Activated CD4-positive, alpha-beta memory T cell treated with anti-CD3 and anti-CD28 coated beads, Interleukin-2, amount 10 ng/mL, durations not matched to agents 7 days and 5 days (primary cell): ENCODE measurements at regions not wholly inside any gene's neighbourhood (a gene's known extent, or its start where the extent isn't known, plus 50 kb on each side); places are given as distances from the start of the nearest gene placed in this dataset.

ENCODE experiments used
- CTCF ChIA-PET: fragments of 350-600 bp; sonication (Branson Sonifier 250); formaldehyde crosslinking; loops from one replicate; lab custom pipeline; 2021; ENCODE audit warnings: antibody characterized with exemption, inconsistent platforms; lab: Charles Lee
- POLR2A ChIA-PET: fragments of 350-600 bp; sonication (Branson Sonifier 250); formaldehyde crosslinking; loops from one replicate; lab custom pipeline; 2021; ENCODE audit warnings: antibody characterized with exemption; lab: Charles Lee
- DNase-seq: peaks from one replicate; pipeline ENCODE4 v3.0.0-alpha.2; 2020
- H3K27ac Mint-ChIP-seq: one replicate; pipeline ENCODE4 v1.8.0; 2021; ENCODE audit warnings: mild to moderate bottlenecking, mixed read lengths
- H3K27me3 Mint-ChIP-seq: one replicate; pipeline ENCODE4 v1.8.0; 2021; ENCODE audit warnings: mixed read lengths
- H3K36me3 Mint-ChIP-seq: one replicate; pipeline ENCODE4 v1.8.0; 2021; ENCODE audit warnings: low read depth, mixed read lengths
- H3K4me1 Mint-ChIP-seq: one replicate; pipeline ENCODE4 v1.8.0; 2021; ENCODE audit warnings: mixed read lengths
- H3K4me3 Mint-ChIP-seq: one replicate; pipeline ENCODE4 v1.8.0; 2021; ENCODE audit warnings: mild to moderate bottlenecking, mixed read lengths
- H3K9me3 Mint-ChIP-seq: one replicate; pipeline ENCODE4 v1.8.0; 2021; ENCODE audit warnings: mixed read lengths

GRCh38 chr7:45980973-45981372, 59.9 kb upstream of the IGFBP3 start:
- H3K4me1 Mint-ChIP-seq, result no peaks in the 10 kb centered on the region
- CTCF ChIA-PET, result no interaction called here
- DNase-seq, result no peak
- no peak overlapping the region for H3K4me3 Mint-ChIP-seq
- H3K9me3 Mint-ChIP-seq, result no peaks in the 10 kb centered on the region
- POLR2A ChIA-PET, result no interaction called here
- no peaks in the 10 kb centered on the region for H3K36me3 Mint-ChIP-seq
- no peaks in the 10 kb centered on the region for H3K27me3 Mint-ChIP-seq
- no peak overlapping the region for H3K27ac Mint-ChIP-seq

GRCh38 chr7:45980181-45980905, 59.3 kb upstream of the IGFBP3 start:
- Mint-ChIP-seq H3K27ac (no peak overlapping the region), H3K4me1 (no peaks in the 10 kb centered on the region), H3K4me3 (no peak overlapping the region), H3K36me3 (no peaks in the 10 kb centered on the region), H3K9me3 (no peaks in the 10 kb centered on the region), H3K27me3 (no peaks in the 10 kb centered on the region)
- ChIA-PET CTCF (no interaction called here), POLR2A (no interaction called here)
- no peak for DNase-seq

GRCh38 chr7:45979275-45980180, 58.5 kb upstream of the IGFBP3 start:
- Mint-ChIP-seq H3K36me3 (no peaks in the 10 kb centered on the region), H3K4me3 (no peak overlapping the region), H3K4me1 (no peaks in the 10 kb centered on the region), H3K9me3 (no peaks in the 10 kb centered on the region), H3K27ac (no peak overlapping the region), H3K27me3 (no peaks in the 10 kb centered on the region)
- no peak for DNase-seq
- ChIA-PET CTCF (no interaction called here), POLR2A (no interaction called here)

- DNase-seq, result no peak
- Mint-ChIP-seq H3K27ac (no peak overlapping the region), H3K9me3 (no peaks in the 10 kb centered on the region), H3K36me3 (no peaks in the 10 kb centered on the region), H3K4me3 (no peak overlapping the region), H3K27me3 (no peaks in the 10 kb centered on the region), H3K4me1 (no peaks in the 10 kb centered on the region)
- ChIA-PET CTCF (no interaction called here), POLR2A (no interaction called here)
These were observed 57.7 kb upstream of the IGFBP3 start for GRCh38 chr7:45978731-45979211.

- Mint-ChIP-seq H3K4me3 (no peak overlapping the region), H3K27me3 (no peaks in the 10 kb centered on the region), H3K9me3 (no peaks in the 10 kb centered on the region), H3K27ac (no peak overlapping the region), H3K36me3 (no peaks in the 10 kb centered on the region), H3K4me1 (no peaks in the 10 kb centered on the region)
- CTCF ChIA-PET, result no interaction called here
- no peak for DNase-seq
- POLR2A ChIA-PET, result no interaction called here
These were observed 57.1 kb upstream of the IGFBP3 start for GRCh38 chr7:45978010-45978681.

- no peak for DNase-seq
- H3K4me1 Mint-ChIP-seq, result peaks cover 4% of the 10 kb centered on the region
These were observed 56.2 kb upstream of the IGFBP3 start for GRCh38 chr7:45977256-45977780.

GRCh38 chr7:45976485-45976856, 55.4 kb upstream of the IGFBP3 start:
- ChIA-PET POLR2A (no interaction called here), CTCF (no interaction called here)
- Mint-ChIP-seq H3K27ac (no peak overlapping the region), H3K36me3 (no peaks in the 10 kb centered on the region), H3K4me1 (peaks cover 4% of the 10 kb centered on the region), H3K9me3 (no peaks in the 10 kb centered on the region), H3K27me3 (no peaks in the 10 kb centered on the region), H3K4me3 (no peak overlapping the region)
- DNase-seq, result no peak

More at GRCh38 chr7:45977256-45977780, 56.2 kb upstream of the IGFBP3 start:
- Mint-ChIP-seq H3K9me3 (no peaks in the 10 kb centered on the region), H3K36me3 (no peaks in the 10 kb centered on the region), H3K27ac (no peak overlapping the region), H3K4me3 (no peak overlapping the region), H3K27me3 (no peaks in the 10 kb centered on the region)
- ChIA-PET CTCF (no interaction called here), POLR2A (no interaction called here)

GRCh38 chr7:45975847-45976484, 54.9 kb upstream of the IGFBP3 start:
- no peaks in the 10 kb centered on the region for H3K36me3 Mint-ChIP-seq
- H3K9me3 Mint-ChIP-seq, result no peaks in the 10 kb centered on the region
- H3K27me3 Mint-ChIP-seq, result no peaks in the 10 kb centered on the region
- peaks cover 4% of the 10 kb centered on the region for H3K4me1 Mint-ChIP-seq
- ChIA-PET CTCF (no interaction called here), POLR2A (no interaction called here)
- H3K4me3 Mint-ChIP-seq, result no peak overlapping the region
- no peak for DNase-seq
- H3K27ac Mint-ChIP-seq, result no peak overlapping the region

GRCh38 chr7:45975367-45975766, 54.3 kb upstream of the IGFBP3 start:
- Mint-ChIP-seq H3K27ac (no peak overlapping the region), H3K4me1 (peaks cover 4% of the 10 kb centered on the region), H3K9me3 (no peaks in the 10 kb centered on the region), H3K4me3 (no peak overlapping the region), H3K27me3 (no peaks in the 10 kb centered on the region), H3K36me3 (no peaks in the 10 kb centered on the region)
- ChIA-PET CTCF (no interaction called here), POLR2A (no interaction called here)
- no peak for DNase-seq

GRCh38 chr7:45974540-45975360, 53.7 kb upstream of the IGFBP3 start:
- no peak for DNase-seq
- Mint-ChIP-seq H3K4me1 (peaks cover 4% of the 10 kb centered on the region), H3K36me3 (no peaks in the 10 kb centered on the region), H3K27ac (no peak overlapping the region), H3K4me3 (no peak overlapping the region), H3K27me3 (no peaks in the 10 kb centered on the region), H3K9me3 (no peaks in the 10 kb centered on the region)
- POLR2A ChIA-PET, result no interaction called here
- CTCF ChIA-PET, result no interaction called here

GRCh38 chr7:45973725-45974532, 52.9 kb upstream of the IGFBP3 start:
- H3K27ac Mint-ChIP-seq, result no peak overlapping the region
- H3K36me3 Mint-ChIP-seq, result no peaks in the 10 kb centered on the region
- H3K4me1 Mint-ChIP-seq, result peaks cover 4% of the 10 kb centered on the region
- H3K9me3 Mint-ChIP-seq, result no peaks in the 10 kb centered on the region
- no peak for DNase-seq
- H3K27me3 Mint-ChIP-seq, result no peaks in the 10 kb centered on the region
- H3K4me3 Mint-ChIP-seq, result no peak overlapping the region
- ChIA-PET CTCF (no interaction called here), POLR2A (no interaction called here)
